Neutrophil (primary cell): ENCODE measurements at regions not wholly inside any gene's neighbourhood (a gene's known extent, or its start where the extent isn't known, plus 50 kb on each side); places are given as distances from the start of the nearest gene placed in this dataset.

Experiments
- H3K27ac ChIP-seq: fragments of 200-600 bp; sonication (generic); 2 replicates; pipeline ENCODE4 v1.5.1; 2016; ENCODE audit warnings: mild to moderate bottlenecking, moderate library complexity
- H3K27me3 ChIP-seq: fragments of 200-600 bp; sonication (generic); 2 replicates; pipeline ENCODE4 v1.6.0; 2016; ENCODE audit warnings: mild to moderate bottlenecking
- H3K36me3 ChIP-seq: fragments of 200-600 bp; sonication (generic); 2 replicates; pipeline ENCODE4 v1.5.1; 2017
- H3K4me1 ChIP-seq, 2 experiments: fragments of 200-600 bp in 1 of 2; sonication (generic) in 1 of 2; 1 replicate in 1 of 2; 2 replicates in 1 of 2; pipeline versions ENCODE4 v1.5.1 to v1.6.1; 2013 to 2016; ENCODE audit warnings: low read depth in 1 of 2, low read length in 1 of 2, mild to moderate bottlenecking in 1 of 2, moderate library complexity in 1 of 2; ENCODE audit not compliant: control insufficient read depth in 1 of 2, insufficient read depth in 1 of 2
- H3K4me3 ChIP-seq, 2 experiments: fragments of 200-600 bp in 1 of 2; sonication (generic) in 1 of 2; 1 replicate in 1 of 2; 2 replicates in 1 of 2; pipeline ENCODE4 v1.5.1; 2013 to 2016; ENCODE audit warnings: low read depth in 1 of 2, low read length in 1 of 2, mild to moderate bottlenecking in 1 of 2, moderate library complexity in 1 of 2
- H3K9me3 ChIP-seq: fragments of 200-600 bp; sonication (generic); 2 replicates; pipeline ENCODE4 v1.5.1; 2016
- CTCF ChIP-seq: fragments of 200-600 bp; sonication (generic); IDR thresholded peaks from 2 replicates; pipeline ENCODE4 v1.5.1; 2016; ENCODE audit warnings: antibody characterized with exemption

GRCh38 chr6:14516956-14517355 lies 399.4 kb downstream of the CD83 start:
- no peak overlapping the region for H3K27ac ChIP-seq
- H3K4me3 ChIP-seq, result no peak overlapping the region
- H3K36me3 ChIP-seq, result no peaks in the 10 kb centered on the region
- no peak for TF ChIP-seq CTCF
- H3K27me3 ChIP-seq, result no peaks in the 10 kb centered on the region
- H3K4me1 ChIP-seq, result no peaks in the 10 kb centered on the region
- H3K9me3 ChIP-seq, result no peaks in the 10 kb centered on the region

- Histone ChIP-seq H3K9me3 (no peaks in the 10 kb centered on the region), H3K4me3 (no peak overlapping the region)
These were observed 400.0 kb downstream of the CD83 start for GRCh38 chr6:14517516-14518105.

GRCh38 chr6:14518515-14519217 lies 401.1 kb downstream of the CD83 start:
- Histone ChIP-seq H3K36me3 (no peaks in the 10 kb centered on the region), H3K4me3 (no peak overlapping the region), H3K4me1 (peaks cover 0 to 3% of the 10 kb centered on the region in 2 experiments), H3K9me3 (no peaks in the 10 kb centered on the region), H3K27ac (no peak overlapping the region), H3K27me3 (no peaks in the 10 kb centered on the region)
- no peak for TF ChIP-seq CTCF

More at GRCh38 chr6:14517516-14518105, 400.0 kb downstream of the CD83 start:
- no peak overlapping the region for H3K27ac ChIP-seq
- no peaks in the 10 kb centered on the region for H3K27me3 ChIP-seq
- no peaks in the 10 kb centered on the region for H3K36me3 ChIP-seq
- TF ChIP-seq CTCF, result no peak
- no peaks in the 10 kb centered on the region for H3K4me1 ChIP-seq

GRCh38 chr6:14520029-14520428 lies 402.5 kb downstream of the CD83 start:
- no peak overlapping the region for H3K27ac ChIP-seq
- peaks cover 0 to 3% of the 10 kb centered on the region in 2 experiments for H3K4me1 ChIP-seq
- H3K36me3 ChIP-seq, result no peaks in the 10 kb centered on the region
- no peak for TF ChIP-seq CTCF
- no peaks in the 10 kb centered on the region for H3K9me3 ChIP-seq
- H3K27me3 ChIP-seq, result no peaks in the 10 kb centered on the region
- H3K4me3 ChIP-seq, result no peak overlapping the region

GRCh38 chr6:14520536-14520935 lies 403.0 kb downstream of the CD83 start:
- TF ChIP-seq CTCF, result no peak
- Histone ChIP-seq H3K36me3 (no peaks in the 10 kb centered on the region), H3K27ac (no peak overlapping the region), H3K27me3 (no peaks in the 10 kb centered on the region), H3K4me3 (no peak overlapping the region), H3K4me1 (peaks cover 0 to 3% of the 10 kb centered on the region in 2 experiments), H3K9me3 (no peaks in the 10 kb centered on the region)
